ENCODE measurements at regions not wholly inside any gene's neighbourhood (a gene's known extent, or its start where the extent isn't known, plus 50 kb on each side); places are given as distances from the start of the nearest gene placed in this dataset.

DNA sequence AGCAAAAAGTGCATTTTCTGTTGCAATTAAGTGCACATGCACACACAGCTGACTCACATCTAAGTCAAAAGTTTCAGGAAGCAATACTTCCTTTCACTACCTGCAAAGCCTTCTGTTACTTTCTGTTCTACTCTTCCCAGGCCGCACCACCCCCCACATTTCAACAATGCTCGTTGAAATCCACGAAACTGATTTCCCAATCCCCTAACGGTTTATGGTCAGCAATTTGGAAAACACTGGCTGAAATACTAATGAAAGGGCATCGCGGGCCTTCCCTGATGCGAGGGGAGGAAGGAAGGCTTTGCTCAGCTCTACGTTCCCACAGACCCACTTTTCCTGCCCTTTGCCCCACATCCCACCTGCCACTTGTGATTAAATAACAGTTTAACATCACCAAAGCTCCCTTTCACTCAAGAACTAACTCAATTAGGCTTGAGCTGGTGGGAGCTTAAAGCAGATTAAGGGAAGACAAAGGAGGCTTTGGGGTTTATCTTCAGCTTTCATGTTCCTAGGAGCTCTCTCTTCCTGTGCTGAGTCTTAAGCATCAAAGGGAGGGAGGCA, 243.2 kb upstream of the RAB4A start:
- Histone ChIP-seq H3K36me3 (replicated peaks) (no peaks in the 10 kb centered on the region), H3K4me3 (no peak overlapping the region), H3K9me3 (no peaks in the 10 kb centered on the region), H3K4me1 (peaks cover 8% of the 10 kb centered on the region), H3K27me3 (ENCODE audit: low read depth) (no peaks in the 10 kb centered on the region)
- in situ Hi-C loops (cut with MboI; ENCODE audit: low sequenced_read_pairs), result no loop called here
- DNase-seq (ENCODE audit: low spot score in 2 of 2), result peak; percentile 57 to 75

DNA sequence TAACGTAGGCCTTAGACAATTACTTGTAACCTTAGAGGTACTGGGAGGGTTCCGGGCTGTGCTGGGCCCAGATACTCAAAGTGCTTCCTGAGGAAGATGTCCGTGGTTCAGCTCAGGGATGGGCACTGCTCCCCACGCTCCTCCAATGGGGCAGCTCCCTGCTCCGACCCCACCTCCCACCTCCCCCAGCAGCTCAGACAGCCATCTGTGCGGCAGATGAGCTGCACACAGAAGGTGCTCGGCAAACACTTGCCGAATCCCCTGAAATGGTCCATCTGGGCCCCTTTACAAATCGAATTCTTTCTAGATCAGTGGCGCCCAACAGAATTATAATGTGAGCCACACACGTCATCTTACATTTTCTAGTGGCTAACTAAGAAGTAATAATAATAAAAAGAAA, 242.4 kb upstream of the RAB4A start:
- Histone ChIP-seq H3K4me1 (peaks cover 8% of the 10 kb centered on the region), H3K36me3 (replicated peaks) (no peaks in the 10 kb centered on the region), H3K9me3 (no peaks in the 10 kb centered on the region), H3K27me3 (ENCODE audit: low read depth) (no peaks in the 10 kb centered on the region), H3K4me3 (no peak overlapping the region)
- in situ Hi-C loops (cut with MboI; ENCODE audit: low sequenced_read_pairs), result no loop called here
- DNase-seq (ENCODE audit: low spot score in 2 of 2), result no peak

DNA sequence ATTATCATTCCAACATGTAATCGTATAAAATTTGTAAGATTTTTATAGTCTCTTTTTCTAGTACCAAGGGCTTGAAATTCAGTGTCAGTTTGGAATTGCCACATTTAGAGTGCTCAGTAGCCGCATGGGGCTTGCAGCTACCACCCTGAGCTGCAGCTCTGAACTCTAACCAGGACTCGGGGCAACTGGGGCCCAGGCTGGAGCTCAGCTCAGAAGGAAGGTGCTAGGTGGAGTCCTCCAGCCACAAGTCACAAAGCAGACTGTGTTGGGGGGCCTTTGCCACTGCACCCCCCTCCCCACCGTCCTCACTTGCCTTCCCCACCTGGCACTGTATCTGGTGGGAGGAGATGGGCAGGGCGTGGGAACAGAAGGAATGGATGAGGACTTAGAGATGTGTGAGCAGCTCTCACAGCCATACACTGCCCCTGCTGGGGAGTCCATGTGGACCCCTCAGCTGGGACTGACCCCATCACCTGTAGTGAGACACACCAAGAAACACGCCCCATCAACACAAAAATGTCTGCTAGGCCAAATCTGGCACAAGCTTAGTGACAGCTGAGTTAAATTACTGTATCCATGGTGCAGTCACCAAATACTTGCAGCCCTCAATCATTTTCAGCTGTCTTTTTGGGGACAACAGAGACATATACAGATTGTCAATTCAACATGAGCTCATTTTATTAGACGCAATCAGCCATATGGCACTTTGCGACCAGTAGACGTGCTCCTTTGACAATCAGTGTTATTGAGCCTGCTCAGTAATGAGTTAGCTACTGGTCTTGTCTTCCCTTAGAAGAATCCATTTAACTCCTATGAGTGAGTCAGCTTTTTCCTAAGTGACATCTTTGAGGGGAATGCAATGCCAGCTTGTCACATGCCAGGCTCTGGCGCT, 241.7 kb upstream of the RAB4A start:
- Histone ChIP-seq H3K4me3 (no peak overlapping the region), H3K9me3 (no peaks in the 10 kb centered on the region), H3K4me1 (peaks cover 8% of the 10 kb centered on the region), H3K36me3 (replicated peaks) (no peaks in the 10 kb centered on the region), H3K27me3 (ENCODE audit: low read depth) (no peaks in the 10 kb centered on the region)
- in situ Hi-C loops (cut with MboI; ENCODE audit: low sequenced_read_pairs), result no loop called here
- no peak for DNase-seq (ENCODE audit: low spot score in 2 of 2)

DNA sequence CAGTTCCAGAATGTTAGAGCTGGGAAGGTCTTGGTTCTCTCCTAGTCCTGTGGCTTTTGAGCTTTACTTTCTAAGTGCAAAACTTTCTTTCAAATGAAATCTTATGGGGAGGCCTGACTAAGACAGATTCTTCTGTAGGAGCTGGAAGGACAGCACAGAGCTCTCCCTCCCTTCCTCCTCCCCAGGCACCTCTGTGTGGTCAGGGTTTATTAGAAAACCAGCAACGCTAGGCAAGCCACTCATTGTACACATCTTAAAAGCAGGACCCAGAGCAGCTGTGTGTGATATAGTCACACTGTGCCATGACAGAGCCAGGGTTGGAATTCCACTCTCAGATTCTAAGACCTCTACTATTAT, 241.1 kb upstream of the RAB4A start:
- Histone ChIP-seq H3K4me3 (no peak overlapping the region), H3K36me3 (replicated peaks) (no peaks in the 10 kb centered on the region), H3K9me3 (no peaks in the 10 kb centered on the region), H3K4me1 (peaks cover 8% of the 10 kb centered on the region), H3K27me3 (ENCODE audit: low read depth) (peaks cover 2% of the 10 kb centered on the region; the same call in 1 of the 2 replicates)
- DNase-seq (ENCODE audit: low spot score in 2 of 2), result no peak
- in situ Hi-C loops (cut with MboI; ENCODE audit: low sequenced_read_pairs), result no loop called here

DNA sequence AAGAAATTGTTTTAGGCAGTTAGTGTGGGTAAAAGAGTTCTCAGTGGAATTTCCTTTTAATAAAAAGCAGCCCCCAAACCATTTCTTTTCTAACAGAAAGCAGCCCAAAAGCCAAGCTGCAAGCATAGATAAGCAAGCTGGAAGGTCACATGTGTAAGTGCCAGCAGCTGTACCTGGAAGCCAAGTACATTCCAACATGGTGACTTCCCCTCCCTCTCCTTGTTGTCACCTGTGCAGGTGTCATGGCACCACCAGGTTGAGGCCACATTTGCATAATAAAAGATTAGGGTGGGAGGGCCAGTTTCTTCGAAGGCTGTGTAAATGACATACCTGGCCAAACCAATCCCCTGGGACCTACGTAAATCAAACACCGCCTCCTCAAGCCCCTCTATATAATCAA, 240.3 kb upstream of the RAB4A start:
- Histone ChIP-seq H3K36me3 (replicated peaks) (no peaks in the 10 kb centered on the region), H3K4me3 (no peak overlapping the region), H3K9me3 (no peaks in the 10 kb centered on the region), H3K4me1 (peaks cover 8% of the 10 kb centered on the region), H3K27me3 (ENCODE audit: low read depth) (peaks cover 2% of the 10 kb centered on the region; the same call in 1 of the 2 replicates)
- no peak for DNase-seq (ENCODE audit: low spot score in 2 of 2)
- in situ Hi-C loops (cut with MboI; ENCODE audit: low sequenced_read_pairs), result no loop called here

DNA sequence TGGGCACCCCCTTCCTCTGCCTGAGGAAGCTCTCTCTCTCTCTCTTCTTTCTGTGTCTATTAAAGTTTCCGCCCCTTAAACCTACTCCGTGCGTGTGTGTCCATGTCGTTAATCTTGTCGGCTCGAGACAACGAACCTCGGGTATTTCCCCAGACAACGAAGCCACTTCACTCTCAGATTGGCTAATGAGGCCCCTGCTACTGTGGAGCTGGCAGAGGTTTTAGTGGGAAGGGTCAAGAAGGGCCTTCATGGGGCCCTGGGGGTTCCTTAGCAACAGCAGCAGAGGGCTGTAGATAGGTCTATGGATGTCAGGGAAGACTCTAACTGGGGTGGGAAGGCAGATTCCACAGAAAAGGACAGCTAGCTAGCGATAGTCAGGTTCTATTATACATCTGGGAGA, 239.8 kb upstream of the RAB4A start:
- Histone ChIP-seq H3K4me1 (peaks cover 8% of the 10 kb centered on the region), H3K27me3 (ENCODE audit: low read depth) (peaks cover 2% of the 10 kb centered on the region; the same call in 1 of the 2 replicates), H3K9me3 (no peaks in the 10 kb centered on the region), H3K36me3 (replicated peaks) (no peaks in the 10 kb centered on the region), H3K4me3 (no peak overlapping the region)
- DNase-seq (ENCODE audit: low spot score in 2 of 2), result no peak
- in situ Hi-C loops (cut with MboI; ENCODE audit: low sequenced_read_pairs), result no loop called here

DNA sequence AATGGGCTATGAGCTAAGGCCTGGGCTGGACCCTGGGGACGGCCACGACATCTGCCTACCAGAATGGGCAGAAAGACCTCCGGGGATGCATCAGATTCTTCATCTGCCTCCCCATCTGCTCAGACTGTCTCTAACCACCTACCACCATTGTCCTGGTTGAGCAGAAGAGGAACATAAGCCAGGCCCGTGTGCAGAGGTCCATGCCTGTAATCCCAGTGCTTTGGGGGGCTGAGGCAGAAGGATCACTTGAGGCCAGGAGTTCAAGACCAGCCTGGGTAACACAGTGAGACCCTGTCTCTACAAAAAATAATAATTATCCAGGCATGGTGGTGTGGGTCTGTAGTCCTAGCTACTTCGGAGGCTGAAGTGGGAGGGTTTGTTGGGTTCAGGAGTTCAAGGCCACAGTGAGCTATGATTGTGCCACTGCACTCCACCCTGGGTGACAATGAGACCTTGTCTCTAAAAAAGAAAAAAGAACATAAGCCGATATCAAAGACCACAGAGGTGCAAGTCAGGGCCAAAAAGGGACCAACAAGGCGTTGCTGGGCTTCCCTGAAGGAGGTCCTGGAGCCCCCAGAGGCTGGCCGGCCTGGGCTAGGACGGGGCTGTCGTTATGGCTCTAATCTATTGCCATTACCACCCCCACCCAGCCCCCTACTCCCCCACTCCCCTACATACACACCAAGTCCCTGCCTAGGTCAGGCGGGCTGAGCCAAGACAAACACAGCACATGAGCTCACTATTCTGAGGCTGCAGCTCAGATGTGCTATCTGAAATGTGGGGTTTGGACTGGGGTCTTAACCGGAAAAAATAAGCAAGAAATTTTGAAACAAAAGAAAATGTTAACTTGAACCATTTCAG, 239.2 kb upstream of the RAB4A start:
- Histone ChIP-seq H3K4me1 (peaks cover 8% of the 10 kb centered on the region), H3K9me3 (no peaks in the 10 kb centered on the region), H3K4me3 (no peak overlapping the region), H3K36me3 (replicated peaks) (no peaks in the 10 kb centered on the region), H3K27me3 (ENCODE audit: low read depth) (peaks cover 2% of the 10 kb centered on the region; the same call in 1 of the 2 replicates)
- no peak for DNase-seq (ENCODE audit: low spot score in 2 of 2)
- in situ Hi-C loops (cut with MboI; ENCODE audit: low sequenced_read_pairs), result no loop called here

DNA sequence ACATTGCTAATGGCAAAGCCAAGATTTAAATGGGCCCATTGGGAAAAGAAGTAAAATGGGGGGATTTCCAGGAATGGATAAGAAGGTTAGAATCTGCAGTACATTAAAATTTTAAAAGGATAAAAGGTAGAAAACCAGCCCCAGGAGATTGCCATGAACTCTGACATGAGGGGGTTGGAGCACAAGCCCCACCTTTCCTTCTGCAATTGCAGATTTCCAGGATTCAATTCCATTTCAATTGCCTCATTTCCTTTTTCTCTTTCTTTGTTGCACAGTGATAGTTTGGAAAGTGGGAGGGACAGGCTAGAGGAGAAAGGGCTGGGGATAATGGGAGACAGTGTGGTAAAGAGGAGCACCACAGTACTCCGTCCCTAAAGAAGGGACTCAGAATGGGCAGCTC, 238.5 kb upstream of the RAB4A start:
- DNase-seq (ENCODE audit: low spot score in 2 of 2), result no peak
- H3K9me3 ChIP-seq, result no peaks in the 10 kb centered on the region
- no peaks in the 10 kb centered on the region for H3K36me3 ChIP-seq (replicated peaks)
- H3K27me3 ChIP-seq (ENCODE audit: low read depth), result peaks cover 2% of the 10 kb centered on the region; the same call in 1 of the 2 replicates
- peaks cover 6% of the 10 kb centered on the region for H3K4me1 ChIP-seq
- no peak overlapping the region for H3K4me3 ChIP-seq
- in situ Hi-C loops (cut with MboI; ENCODE audit: low sequenced_read_pairs), result no loop called here

DNA sequence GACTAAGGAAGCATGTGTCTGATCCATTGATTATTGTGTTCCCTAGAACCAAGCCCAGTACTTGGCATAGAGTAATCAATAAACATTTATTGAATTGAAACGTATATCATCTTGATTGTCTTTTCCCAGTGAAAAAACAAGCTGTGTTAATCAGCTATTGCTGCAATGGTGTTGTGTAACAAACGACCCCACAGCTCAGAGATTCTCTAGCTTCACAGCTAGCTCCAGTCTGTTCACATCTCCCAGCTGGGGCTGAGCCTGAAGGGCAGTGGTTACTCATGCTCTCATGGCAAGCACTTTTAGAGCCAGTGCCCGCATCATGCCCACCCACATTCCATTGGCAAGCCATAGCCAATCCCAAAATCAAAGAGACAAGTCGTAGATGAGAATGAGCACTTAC, 237.4 kb upstream of the RAB4A start:
- no peak for DNase-seq (ENCODE audit: low spot score in 2 of 2)
- H3K9me3 ChIP-seq, result no peaks in the 10 kb centered on the region
- H3K27me3 ChIP-seq (ENCODE audit: low read depth), result peaks cover 2% of the 10 kb centered on the region; the same call in 1 of the 2 replicates
- H3K36me3 ChIP-seq (replicated peaks), result no peaks in the 10 kb centered on the region
- in situ Hi-C loops (cut with MboI; ENCODE audit: low sequenced_read_pairs), result no loop called here
- no peak overlapping the region for H3K4me3 ChIP-seq
- no peaks in the 10 kb centered on the region for H3K4me1 ChIP-seq

DNA sequence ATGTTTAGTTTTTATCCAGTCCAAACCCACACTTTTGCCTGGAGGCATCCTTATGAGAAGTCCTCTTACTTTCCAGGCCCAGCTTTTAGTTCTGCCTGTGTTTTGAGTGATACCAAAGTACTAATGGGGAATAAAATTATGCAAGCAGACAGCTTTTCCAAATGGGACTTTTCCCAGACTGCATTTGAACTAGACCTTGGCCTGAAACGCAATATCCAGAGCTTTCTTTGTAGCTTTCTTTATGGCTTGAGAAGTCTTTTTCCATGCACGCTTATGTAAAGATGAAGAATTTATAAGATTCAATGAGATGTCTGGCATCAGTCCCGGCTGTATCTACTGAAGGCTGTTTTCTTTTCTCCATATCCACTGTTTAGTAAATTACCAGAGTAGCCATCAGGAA, 236.6 kb upstream of the RAB4A start:
- no peak overlapping the region for H3K4me3 ChIP-seq
- no peaks in the 10 kb centered on the region for H3K36me3 ChIP-seq (replicated peaks)
- in situ Hi-C loops (cut with MboI; ENCODE audit: low sequenced_read_pairs), result no loop called here
- DNase-seq (ENCODE audit: low spot score in 2 of 2), result no peak
- H3K27me3 ChIP-seq (ENCODE audit: low read depth), result peaks cover 2% of the 10 kb centered on the region; the same call in 1 of the 2 replicates
- H3K4me1 ChIP-seq, result no peaks in the 10 kb centered on the region
- H3K9me3 ChIP-seq, result no peaks in the 10 kb centered on the region

DNA sequence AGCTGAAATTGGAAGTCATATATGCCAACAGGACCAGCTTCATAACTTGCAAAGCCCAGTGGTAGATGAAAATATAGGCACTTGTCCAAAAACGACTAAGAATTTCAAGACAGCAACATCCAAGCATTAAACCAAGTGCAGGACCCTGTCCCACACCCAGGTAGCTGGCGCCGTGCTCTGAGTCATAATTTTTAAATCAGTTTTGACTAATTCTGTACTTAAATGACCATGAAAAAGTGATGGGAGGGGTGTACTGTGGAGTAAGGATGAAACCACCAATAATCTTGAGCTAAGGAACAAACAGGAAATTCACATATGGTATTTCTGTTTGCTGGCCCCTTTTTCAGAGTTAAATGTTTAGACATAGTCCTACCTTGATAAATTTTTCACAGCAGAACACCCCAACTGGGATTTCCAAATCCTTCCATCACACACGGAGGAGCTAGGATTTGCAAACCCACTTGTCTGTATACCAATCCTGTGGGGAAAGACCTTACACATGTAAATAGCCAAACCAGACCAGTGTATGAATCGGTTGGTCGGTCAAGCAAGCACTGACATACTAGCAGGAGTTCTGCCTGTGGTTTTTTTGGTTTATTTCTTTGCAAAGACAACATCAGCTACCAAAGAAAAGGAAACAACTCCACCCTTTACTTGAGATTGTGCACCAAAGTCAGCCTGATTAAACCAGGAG, 235.7 kb upstream of the RAB4A start:
- Histone ChIP-seq H3K9me3 (no peaks in the 10 kb centered on the region), H3K4me3 (no peak overlapping the region), H3K27me3 (ENCODE audit: low read depth) (peaks cover 2% of the 10 kb centered on the region; the same call in 1 of the 2 replicates), H3K4me1 (no peaks in the 10 kb centered on the region), H3K36me3 (replicated peaks) (no peaks in the 10 kb centered on the region)
- in situ Hi-C loops (cut with MboI; ENCODE audit: low sequenced_read_pairs), result no loop called here
- DNase-seq (ENCODE audit: low spot score in 2 of 2), result no peak

DNA sequence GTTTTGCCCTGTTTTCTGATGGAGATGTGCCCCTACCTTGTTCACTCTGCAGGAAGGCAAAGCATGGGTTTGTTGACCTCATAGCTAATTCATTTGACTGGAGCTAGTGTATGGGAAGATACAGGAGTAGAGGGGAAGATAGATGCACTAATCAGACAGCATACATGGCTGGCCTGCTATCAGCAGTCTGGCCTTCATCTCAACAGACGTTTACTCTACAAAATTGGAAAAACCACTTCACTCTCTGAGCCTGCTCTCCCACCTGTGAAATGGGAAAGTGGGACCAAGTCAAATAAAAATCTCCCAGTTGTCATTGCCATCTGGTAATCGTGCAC, 235.2 kb upstream of the RAB4A start:
- Histone ChIP-seq H3K4me3 (no peak overlapping the region), H3K4me1 (no peaks in the 10 kb centered on the region), H3K9me3 (no peaks in the 10 kb centered on the region; the same call in 1 of the 2 replicates), H3K27me3 (ENCODE audit: low read depth) (peaks cover 2% of the 10 kb centered on the region; the same call in 1 of the 2 replicates), H3K36me3 (replicated peaks) (no peaks in the 10 kb centered on the region)
- in situ Hi-C loops (cut with MboI; ENCODE audit: low sequenced_read_pairs), result no loop called here
- no peak for DNase-seq (ENCODE audit: low spot score in 2 of 2)

DNA sequence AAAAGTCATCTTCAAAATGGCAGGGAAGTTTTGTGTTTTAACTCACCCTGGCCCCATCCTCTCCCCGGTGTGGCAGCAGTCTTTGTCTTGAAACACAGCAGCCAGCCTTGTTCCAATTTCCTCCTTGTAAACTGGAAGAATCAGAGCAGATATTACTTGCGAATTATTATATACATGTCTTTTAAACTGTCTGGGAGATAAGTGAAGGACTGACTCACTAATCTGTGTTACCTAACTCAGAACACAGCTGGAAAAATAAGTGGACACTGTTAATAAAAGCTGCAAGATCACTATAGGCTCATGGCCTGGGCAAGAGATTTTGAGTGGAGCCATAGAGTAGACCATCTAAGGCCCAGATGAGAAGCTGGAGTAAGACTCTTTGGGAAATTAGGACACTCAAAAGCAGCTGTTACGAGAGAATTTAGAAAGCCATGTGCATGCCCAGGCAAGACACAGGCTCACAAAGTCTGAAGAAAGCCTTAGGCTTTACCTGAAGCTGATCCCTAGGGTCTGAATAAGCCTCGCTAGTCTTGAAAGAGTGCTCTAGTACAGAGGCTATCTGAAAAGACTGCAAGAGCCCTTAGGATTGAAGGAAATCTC, 233.0 kb upstream of the RAB4A start:
- Histone ChIP-seq H3K36me3 (replicated peaks) (no peaks in the 10 kb centered on the region), H3K9me3 (no peaks in the 10 kb centered on the region; the same call in 1 of the 2 replicates), H3K4me3 (no peak overlapping the region), H3K4me1 (no peaks in the 10 kb centered on the region), H3K27me3 (ENCODE audit: low read depth) (peaks cover 4% of the 10 kb centered on the region)
- in situ Hi-C loops (cut with MboI; ENCODE audit: low sequenced_read_pairs), result no loop called here
- no peak for DNase-seq (ENCODE audit: low spot score in 2 of 2)

Data from HAP-1 (cell line).